ENCODE measurements at regions not wholly inside any gene's neighbourhood (a gene's known extent, or its start where the extent isn't known, plus 50 kb on each side); places are given as distances from the start of the nearest gene placed in this dataset.

- no peak overlapping the region for H3K9ac ChIP-seq (ENCODE audit: low read depth in 2 of 2, low read length in 2 of 2)
- H3K36me3 ChIP-seq = no peaks in the 10 kb centered on the region
- no peaks in the 10 kb centered on the region for H3K9me3 ChIP-seq
- TF ChIP-seq, protein P1, sequence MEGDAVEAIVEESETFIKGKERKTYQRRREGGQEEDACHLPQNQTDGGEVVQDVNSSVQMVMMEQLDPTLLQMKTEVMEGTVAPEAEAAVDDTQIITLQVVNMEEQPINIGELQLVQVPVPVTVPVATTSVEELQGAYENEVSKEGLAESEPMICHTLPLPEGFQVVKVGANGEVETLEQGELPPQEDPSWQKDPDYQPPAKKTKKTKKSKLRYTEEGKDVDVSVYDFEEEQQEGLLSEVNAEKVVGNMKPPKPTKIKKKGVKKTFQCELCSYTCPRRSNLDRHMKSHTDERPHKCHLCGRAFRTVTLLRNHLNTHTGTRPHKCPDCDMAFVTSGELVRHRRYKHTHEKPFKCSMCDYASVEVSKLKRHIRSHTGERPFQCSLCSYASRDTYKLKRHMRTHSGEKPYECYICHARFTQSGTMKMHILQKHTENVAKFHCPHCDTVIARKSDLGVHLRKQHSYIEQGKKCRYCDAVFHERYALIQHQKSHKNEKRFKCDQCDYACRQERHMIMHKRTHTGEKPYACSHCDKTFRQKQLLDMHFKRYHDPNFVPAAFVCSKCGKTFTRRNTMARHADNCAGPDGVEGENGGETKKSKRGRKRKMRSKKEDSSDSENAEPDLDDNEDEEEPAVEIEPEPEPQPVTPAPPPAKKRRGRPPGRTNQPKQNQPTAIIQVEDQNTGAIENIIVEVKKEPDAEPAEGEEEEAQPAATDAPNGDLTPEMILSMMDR (IDR thresholded peaks at IDR 0.05) = no peak
- H3K27me3 ChIP-seq = no peaks in the 10 kb centered on the region
- no peaks in the 10 kb centered on the region for H3K4me1 ChIP-seq
- no peak for DNase-seq
- H3K27ac ChIP-seq = no peak overlapping the region
- intact Hi-C loops (cut with DNase I) = no loop called here
- H3K4me3 ChIP-seq = no peak overlapping the region
Measured at GRCh38 chr14:83863042-83863774, 1666.7 kb upstream of the FLRT2 start.

- H3K4me1 ChIP-seq = no peaks in the 10 kb centered on the region
- H3K27me3 ChIP-seq = no peaks in the 10 kb centered on the region
- H3K9ac ChIP-seq (ENCODE audit: low read depth in 2 of 2, low read length in 2 of 2) = no peak overlapping the region
- no peak for DNase-seq
- intact Hi-C loops (cut with DNase I) = no loop called here
- H3K9me3 ChIP-seq = no peaks in the 10 kb centered on the region
- H3K27ac ChIP-seq = no peak overlapping the region
- TF ChIP-seq, protein P1 (IDR thresholded peaks at IDR 0.05) = no peak
- H3K4me3 ChIP-seq = no peak overlapping the region
- no peaks in the 10 kb centered on the region for H3K36me3 ChIP-seq
Measured at GRCh38 chr14:83864106-83864505, 1665.8 kb upstream of the FLRT2 start.

DNA sequence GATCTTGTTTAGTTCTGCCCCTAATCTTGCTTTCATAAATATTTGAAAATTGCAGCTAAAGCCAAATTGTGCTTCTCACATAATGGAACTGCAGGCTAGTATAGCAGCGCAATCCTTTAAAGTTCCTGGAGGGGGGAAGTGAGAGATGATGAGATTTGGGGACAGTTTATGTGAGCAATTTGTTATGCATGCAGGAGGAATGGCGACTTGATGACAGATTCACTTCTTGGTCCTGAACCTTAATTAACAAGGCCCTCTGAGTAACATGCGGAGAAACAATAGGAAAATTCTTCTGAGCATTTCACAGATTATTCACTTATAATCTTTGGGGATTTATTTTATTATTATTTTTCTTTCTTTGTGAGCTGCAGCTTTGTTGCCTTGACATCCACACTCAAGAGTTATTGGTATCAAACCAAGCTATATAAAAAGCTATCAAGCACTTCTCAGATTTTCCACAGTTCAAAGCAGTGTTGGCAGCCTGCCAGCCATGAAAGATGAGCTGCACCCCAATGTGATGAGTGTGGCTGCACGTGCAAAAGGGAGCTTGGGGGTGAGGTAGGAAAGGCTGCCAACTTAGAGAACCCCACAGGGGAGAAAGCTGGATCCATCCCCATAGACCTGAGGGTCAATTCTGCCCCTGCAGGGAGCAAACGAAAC is 1662.2 kb upstream of the FLRT2 start:
- no peak overlapping the region for H3K27ac ChIP-seq
- H3K27me3 ChIP-seq = no peaks in the 10 kb centered on the region
- no peaks in the 10 kb centered on the region for H3K36me3 ChIP-seq
- TF ChIP-seq, protein P1 (IDR thresholded peaks at IDR 0.05) = no peak
- H3K9ac ChIP-seq (ENCODE audit: low read depth in 2 of 2, low read length in 2 of 2) = no peak overlapping the region
- no peak overlapping the region for H3K4me3 ChIP-seq
- intact Hi-C loops (cut with DNase I) = no loop called here
- no peaks in the 10 kb centered on the region for H3K9me3 ChIP-seq
- DNase-seq = no peak
- no peaks in the 10 kb centered on the region for H3K4me1 ChIP-seq

DNA sequence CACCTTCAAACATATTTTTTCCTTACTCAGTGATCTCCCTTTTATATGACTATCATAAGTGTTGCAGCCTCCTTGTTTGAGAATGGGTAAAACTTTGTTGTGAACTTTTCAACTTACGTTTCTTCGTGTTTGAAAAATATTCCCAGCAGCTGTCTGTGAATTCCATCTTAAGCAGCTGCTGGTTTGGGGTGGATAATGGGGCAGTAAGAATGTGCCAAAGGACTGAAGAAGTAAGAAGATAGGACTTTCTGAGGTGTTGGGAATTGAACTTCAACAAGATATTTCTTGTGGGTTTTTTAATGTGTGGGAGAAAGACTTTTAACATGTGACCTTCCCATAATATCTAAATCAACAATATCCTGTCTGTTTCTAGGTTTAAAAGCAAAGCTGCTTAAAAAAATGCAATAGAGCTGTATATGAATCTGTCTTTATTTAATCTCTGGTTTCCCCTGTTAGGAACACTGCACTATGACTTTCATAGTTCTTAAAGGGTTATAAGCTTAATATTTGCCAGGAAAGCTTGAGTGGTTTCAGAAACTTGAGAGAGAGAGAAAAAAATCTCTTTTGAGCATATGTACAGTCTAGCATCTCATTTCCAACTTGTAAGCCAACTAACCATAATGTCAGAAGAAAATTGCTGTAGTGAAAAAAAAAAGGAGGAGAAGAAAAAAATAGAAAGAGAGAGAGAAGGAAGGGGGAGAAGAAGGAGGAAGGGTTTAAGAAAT is 1659.2 kb upstream of the FLRT2 start:
- intact Hi-C loops (cut with DNase I) = no loop called here
- Histone ChIP-seq H3K27me3 (no peaks in the 10 kb centered on the region), H3K4me1 (no peaks in the 10 kb centered on the region), H3K9me3 (no peaks in the 10 kb centered on the region), H3K4me3 (no peak overlapping the region), H3K9ac (ENCODE audit: low read depth in 2 of 2, low read length in 2 of 2) (no peak overlapping the region), H3K36me3 (no peaks in the 10 kb centered on the region), H3K27ac (no peak overlapping the region)
- TF ChIP-seq, protein P1 (IDR thresholded peaks at IDR 0.05) = no peak
- DNase-seq = no peak

DNA sequence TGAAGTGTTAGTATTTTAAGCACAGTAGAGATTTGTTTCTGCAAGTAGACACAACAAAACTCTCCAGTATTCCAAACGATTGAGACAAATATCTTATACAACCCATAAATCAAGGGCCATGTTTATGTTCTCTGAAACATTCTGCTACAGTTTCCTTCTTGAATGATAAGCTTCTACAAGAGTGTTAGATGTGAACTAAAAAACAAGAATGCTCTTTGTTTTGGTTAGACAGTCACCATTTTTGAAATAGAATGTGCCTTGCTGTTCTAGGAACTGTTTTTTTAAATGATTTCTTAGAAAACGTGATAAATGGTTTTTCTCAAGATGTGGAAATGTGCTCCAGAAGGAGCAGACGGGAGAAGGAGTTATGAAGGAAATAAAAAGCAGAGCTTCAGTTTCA is 1656.3 kb upstream of the FLRT2 start:
- H3K9ac ChIP-seq (ENCODE audit: low read depth in 2 of 2, low read length in 2 of 2) = no peak overlapping the region
- no peaks in the 10 kb centered on the region for H3K36me3 ChIP-seq
- H3K27me3 ChIP-seq = no peaks in the 10 kb centered on the region
- H3K27ac ChIP-seq = no peak overlapping the region
- no peaks in the 10 kb centered on the region for H3K9me3 ChIP-seq
- DNase-seq = no peak
- TF ChIP-seq, protein P1 (IDR thresholded peaks at IDR 0.05) = no peak
- no peak overlapping the region for H3K4me3 ChIP-seq
- H3K4me1 ChIP-seq = no peaks in the 10 kb centered on the region
- intact Hi-C loops (cut with DNase I) = no loop called here
